Ectodermal cell (in vitro differentiated cells): ENCODE measurements at regions not wholly inside any gene's neighbourhood (a gene's known extent, or its start where the extent isn't known, plus 50 kb on each side); places are given as distances from the start of the nearest gene placed in this dataset.

ENCODE experiments used
- H3K27ac ChIP-seq: 2 replicates; pipeline ENCODE4 v1.7.0; 2013; ENCODE audit warnings: mild to moderate bottlenecking, low read depth, low read length; ENCODE audit not compliant: insufficient read depth, poor library complexity, severe bottlenecking
- H3K27me3 ChIP-seq: 2 replicates; pipeline ENCODE4 v1.7.0; 2013; ENCODE audit warnings: mild to moderate bottlenecking, low read length; ENCODE audit not compliant: insufficient read depth, control insufficient read depth, poor library complexity, severe bottlenecking
- H3K36me3 ChIP-seq: one replicate; pipeline ENCODE4 v1.7.0; 2013; ENCODE audit warnings: low read length; ENCODE audit not compliant: control insufficient read depth, insufficient read depth
- H3K4me1 ChIP-seq: one replicate; pipeline ENCODE4 v1.7.0; 2013; ENCODE audit warnings: low read length; ENCODE audit not compliant: control insufficient read depth, insufficient read depth
- H3K4me3 ChIP-seq: 2 replicates; pipeline ENCODE4 v1.7.0; 2013; ENCODE audit warnings: low read depth, low read length, control low read depth; ENCODE audit not compliant: insufficient read depth
- H3K9me3 ChIP-seq: 2 replicates; pipeline ENCODE4 v1.7.0; 2013; ENCODE audit warnings: mild to moderate bottlenecking, low read length, moderate library complexity; ENCODE audit not compliant: control insufficient read depth
- WGBS, 2 experiments: methylation state at CpG; one replicate each; pipeline ENCODE4 v1.1.7; 2013; ENCODE audit warnings: missing lambda C conversion rate in 2 of 2; 5-methylcytosine and 5-hydroxymethylcytosine counted together

- Histone ChIP-seq H3K27ac (no peak overlapping the region), H3K4me3 (no peak overlapping the region), H3K27me3 (no peaks in the 10 kb centered on the region), H3K36me3 (no peaks in the 10 kb centered on the region), H3K4me1 (no peaks in the 10 kb centered on the region), H3K9me3 (no peaks in the 10 kb centered on the region)
- 71 to 77% methylated on average over 7 of the region's 8 CpGs for WGBS, 2 experiments
Measured at GRCh38 chr16:18041864-18042834, 294.4 kb downstream of the NPIPA8 start.

DNA sequence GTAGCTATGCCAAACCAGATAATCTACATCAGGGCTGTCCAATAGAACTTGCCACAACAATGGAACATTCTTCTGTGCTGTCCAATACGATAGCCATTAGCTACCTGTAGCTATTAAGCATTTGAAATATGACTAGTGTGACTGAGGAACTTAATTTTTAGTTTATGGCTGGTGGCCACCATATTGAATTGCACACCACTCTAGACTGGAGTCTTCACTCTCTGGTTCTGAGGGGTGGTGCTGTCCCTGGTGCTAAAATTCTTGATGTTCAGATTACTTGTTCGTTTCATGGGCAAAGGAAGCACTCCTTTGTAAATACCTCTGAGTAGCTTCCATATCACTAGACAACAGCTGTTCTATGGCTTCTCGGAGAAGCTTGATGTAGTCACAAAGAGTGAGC lies 296.6 kb downstream of the NPIPA8 start:
- H3K4me1 ChIP-seq, result no peaks in the 10 kb centered on the region
- no peak overlapping the region for H3K4me3 ChIP-seq
- H3K27me3 ChIP-seq, result no peaks in the 10 kb centered on the region
- no peak overlapping the region for H3K27ac ChIP-seq
- H3K36me3 ChIP-seq, result no peaks in the 10 kb centered on the region
- H3K9me3 ChIP-seq, result no peaks in the 10 kb centered on the region
- 91 to 97% methylated on average over 3 of the region's 3 CpGs for WGBS, 2 experiments

DNA sequence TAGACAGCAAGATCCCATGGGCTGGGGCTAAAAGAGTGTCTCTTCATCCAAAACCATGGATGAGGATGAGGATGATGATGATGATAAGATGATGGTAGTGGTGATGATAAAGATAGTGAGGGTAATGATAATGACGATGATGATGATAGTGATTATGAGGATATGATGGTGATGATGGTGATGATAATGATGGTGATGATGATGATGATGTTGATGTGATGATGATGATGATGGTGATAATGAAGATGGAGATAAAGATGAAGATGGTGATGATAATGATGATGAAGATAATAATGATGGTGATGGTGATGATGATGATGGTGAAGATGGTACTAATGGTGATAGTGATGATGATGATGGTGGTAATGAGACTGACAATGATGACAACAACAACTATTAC lies 299.5 kb downstream of the NPIPA8 start:
- WGBS, 2 experiments, result 92 to 94% methylated on average over 1 of the region's 1 CpG
- Histone ChIP-seq H3K4me1 (no peaks in the 10 kb centered on the region), H3K36me3 (no peaks in the 10 kb centered on the region), H3K27ac (no peak overlapping the region), H3K9me3 (no peaks in the 10 kb centered on the region), H3K27me3 (no peaks in the 10 kb centered on the region), H3K4me3 (no peak overlapping the region)

DNA sequence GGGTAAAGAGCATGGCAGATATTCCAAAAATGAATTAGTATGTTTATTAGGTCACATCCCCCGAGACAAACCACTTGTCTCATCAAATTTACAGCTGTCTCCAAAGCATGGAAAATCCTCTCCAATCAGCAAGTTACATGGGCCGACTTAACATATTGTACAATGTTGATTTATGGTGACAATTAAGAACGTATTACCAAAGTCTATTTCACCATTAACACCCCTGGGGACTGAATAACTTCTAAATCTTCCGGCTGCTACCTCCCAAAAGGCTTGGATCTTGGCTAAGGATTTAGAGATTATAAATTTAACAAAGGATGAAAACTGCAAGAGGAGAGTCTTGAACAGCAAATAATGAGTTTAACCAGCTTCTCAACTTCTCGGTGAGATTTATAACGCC lies 311.9 kb downstream of the NPIPA8 start:
- H3K36me3 ChIP-seq, result no peaks in the 10 kb centered on the region
- no peak overlapping the region for H3K27ac ChIP-seq
- no peaks in the 10 kb centered on the region for H3K27me3 ChIP-seq
- H3K4me3 ChIP-seq, result no peak overlapping the region
- H3K9me3 ChIP-seq, result no peaks in the 10 kb centered on the region
- no peaks in the 10 kb centered on the region for H3K4me1 ChIP-seq
- 92 to 96% methylated on average over 2 to 4 of the region's 6 CpGs for WGBS, 2 experiments

DNA sequence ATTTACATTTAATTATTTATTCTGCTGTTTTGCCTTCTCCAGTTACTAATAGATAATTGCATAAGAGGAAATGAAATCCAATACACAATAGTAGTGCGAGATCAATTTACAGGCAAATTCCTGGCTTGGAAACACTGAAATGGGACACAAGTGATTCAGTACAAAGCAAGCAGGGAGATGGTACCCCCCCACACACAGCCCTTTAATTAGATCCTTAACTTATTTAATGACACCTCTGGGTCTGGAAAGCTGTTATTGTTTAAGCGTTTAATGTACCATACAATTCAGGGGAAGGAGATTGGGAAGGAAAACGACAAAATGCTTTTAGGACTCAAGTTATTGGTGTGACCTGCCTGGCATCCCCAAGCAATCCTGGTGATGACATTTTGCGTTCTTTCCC lies 318.2 kb downstream of the NPIPA8 start:
- Histone ChIP-seq H3K4me1 (no peaks in the 10 kb centered on the region), H3K4me3 (no peak overlapping the region), H3K36me3 (no peaks in the 10 kb centered on the region), H3K27ac (no peak overlapping the region), H3K27me3 (no peaks in the 10 kb centered on the region), H3K9me3 (no peaks in the 10 kb centered on the region)
- WGBS, 2 experiments, result 89 to 94% methylated on average over 4 of the region's 4 CpGs

GRCh38 chr16:18013863-18014262 lies 322.7 kb downstream of the NPIPA8 start:
- no peak overlapping the region for H3K27ac ChIP-seq
- no peaks in the 10 kb centered on the region for H3K27me3 ChIP-seq
- WGBS, 2 experiments, result 91 to 96% methylated on average over 4 of the region's 4 CpGs
- H3K4me3 ChIP-seq, result no peak overlapping the region
- no peaks in the 10 kb centered on the region for H3K9me3 ChIP-seq
- H3K4me1 ChIP-seq, result no peaks in the 10 kb centered on the region
- H3K36me3 ChIP-seq, result no peaks in the 10 kb centered on the region

DNA sequence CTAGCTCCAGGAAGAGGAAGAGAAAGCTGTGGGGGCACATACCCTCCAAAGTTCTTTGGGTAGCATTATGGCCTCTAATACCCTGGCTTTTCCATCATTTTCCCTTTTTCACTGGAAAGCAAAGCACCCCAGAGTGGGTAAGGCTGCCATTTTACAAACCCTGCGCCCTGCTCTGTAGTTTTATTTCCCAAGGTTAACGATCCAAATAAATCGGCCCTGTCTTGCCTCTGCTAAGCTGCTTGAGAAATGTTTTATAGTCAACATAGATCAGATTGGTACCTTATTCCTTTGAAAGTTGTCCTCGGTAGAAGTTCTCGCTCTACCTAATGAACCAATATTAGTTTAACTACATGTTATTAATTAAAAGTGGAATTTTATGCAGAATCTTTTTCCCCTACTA lies 328.2 kb downstream of the NPIPA8 start:
- Histone ChIP-seq H3K4me1 (no peaks in the 10 kb centered on the region), H3K27ac (no peak overlapping the region), H3K9me3 (no peaks in the 10 kb centered on the region), H3K4me3 (no peak overlapping the region), H3K27me3 (no peaks in the 10 kb centered on the region), H3K36me3 (no peaks in the 10 kb centered on the region)
- 90 to 98% methylated on average over 3 of the region's 5 CpGs for WGBS, 2 experiments

DNA sequence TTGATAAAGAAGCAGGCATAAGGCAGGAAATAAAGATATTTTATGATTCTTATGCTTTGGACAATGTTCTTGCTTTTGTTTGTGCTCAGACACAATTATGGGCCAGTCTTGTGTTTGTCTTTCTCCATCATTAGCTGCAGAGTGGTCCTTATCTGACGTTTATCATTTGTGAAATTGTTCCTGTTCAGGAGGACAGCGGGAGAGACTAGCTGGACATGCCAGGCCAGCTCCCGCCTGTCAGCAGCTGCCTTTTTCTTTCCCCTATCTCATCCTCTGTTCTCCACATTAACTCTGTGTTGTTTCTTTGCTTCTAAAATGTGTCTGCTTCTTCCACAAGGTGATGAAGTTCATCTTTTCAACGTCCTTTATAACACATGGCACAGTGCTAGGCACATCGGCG lies 333.5 kb downstream of the NPIPA8 start:
- Histone ChIP-seq H3K4me1 (no peaks in the 10 kb centered on the region), H3K27me3 (no peaks in the 10 kb centered on the region), H3K9me3 (no peaks in the 10 kb centered on the region), H3K4me3 (no peak overlapping the region), H3K27ac (no peak overlapping the region), H3K36me3 (no peaks in the 10 kb centered on the region)
- 93 to 94% methylated on average over 6 of the region's 6 CpGs for WGBS, 2 experiments

GRCh38 chr16:17998996-17999395 lies 337.5 kb downstream of the NPIPA8 start:
- Histone ChIP-seq H3K36me3 (no peaks in the 10 kb centered on the region), H3K4me3 (no peak overlapping the region), H3K27ac (no peak overlapping the region), H3K4me1 (no peaks in the 10 kb centered on the region), H3K27me3 (no peaks in the 10 kb centered on the region), H3K9me3 (no peaks in the 10 kb centered on the region)
- WGBS, 2 experiments, result 93 to 95% methylated on average over 6 of the region's 6 CpGs

DNA sequence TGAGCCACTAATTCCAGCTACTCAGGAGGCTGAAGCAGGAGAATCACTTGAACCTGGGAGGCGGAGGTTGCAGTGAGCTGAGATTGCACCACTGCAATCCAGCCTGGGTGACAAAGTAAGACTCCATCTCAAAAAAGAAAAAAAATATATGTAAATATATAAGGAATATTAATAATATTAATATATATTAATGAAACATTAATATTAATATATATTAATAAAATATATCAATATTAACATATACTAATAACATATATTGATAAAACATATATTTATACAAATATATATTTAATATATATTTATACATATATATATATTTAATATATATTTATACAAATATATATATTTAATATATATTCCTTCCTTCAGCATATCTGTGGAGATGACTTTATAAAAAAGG lies 338.0 kb downstream of the NPIPA8 start:
- Histone ChIP-seq H3K27me3 (no peaks in the 10 kb centered on the region), H3K4me3 (no peak overlapping the region), H3K4me1 (no peaks in the 10 kb centered on the region), H3K27ac (no peak overlapping the region), H3K36me3 (no peaks in the 10 kb centered on the region), H3K9me3 (no peaks in the 10 kb centered on the region)
- WGBS, 2 experiments, result 83 to 100% methylated on average over 1 of the region's 1 CpG
